ENCODE measurements at regions not wholly inside any gene's neighbourhood (a gene's known extent, or its start where the extent isn't known, plus 50 kb on each side); places are given as distances from the start of the nearest gene placed in this dataset.

- CTCF ChIA-PET: interaction anchor here (1.2 kb wide), 1 partner anchor 20 kb away, joined by 4 read pairs; no protein-coding TSS in a partner anchor
- POLR2A ChIA-PET: no interaction called here
Observed at GRCh38 chr12:128088926-128089325, 178.0 kb upstream of the TMEM132C start.

GRCh38 chr12:128089961-128090360 is 177.0 kb upstream of the TMEM132C start:
- Histone ChIP-seq H3K27me3 (ENCODE audit: control insufficient read depth, insufficient read depth, low read length) (no peaks in the 10 kb centered on the region), H3K36me3 (ENCODE audit: control insufficient read depth, insufficient read depth, low read length) (no peaks in the 10 kb centered on the region), H3K4me3 (ENCODE audit: low read depth, low read length) (no peak overlapping the region)
- TF ChIP-seq, protein P1, sequence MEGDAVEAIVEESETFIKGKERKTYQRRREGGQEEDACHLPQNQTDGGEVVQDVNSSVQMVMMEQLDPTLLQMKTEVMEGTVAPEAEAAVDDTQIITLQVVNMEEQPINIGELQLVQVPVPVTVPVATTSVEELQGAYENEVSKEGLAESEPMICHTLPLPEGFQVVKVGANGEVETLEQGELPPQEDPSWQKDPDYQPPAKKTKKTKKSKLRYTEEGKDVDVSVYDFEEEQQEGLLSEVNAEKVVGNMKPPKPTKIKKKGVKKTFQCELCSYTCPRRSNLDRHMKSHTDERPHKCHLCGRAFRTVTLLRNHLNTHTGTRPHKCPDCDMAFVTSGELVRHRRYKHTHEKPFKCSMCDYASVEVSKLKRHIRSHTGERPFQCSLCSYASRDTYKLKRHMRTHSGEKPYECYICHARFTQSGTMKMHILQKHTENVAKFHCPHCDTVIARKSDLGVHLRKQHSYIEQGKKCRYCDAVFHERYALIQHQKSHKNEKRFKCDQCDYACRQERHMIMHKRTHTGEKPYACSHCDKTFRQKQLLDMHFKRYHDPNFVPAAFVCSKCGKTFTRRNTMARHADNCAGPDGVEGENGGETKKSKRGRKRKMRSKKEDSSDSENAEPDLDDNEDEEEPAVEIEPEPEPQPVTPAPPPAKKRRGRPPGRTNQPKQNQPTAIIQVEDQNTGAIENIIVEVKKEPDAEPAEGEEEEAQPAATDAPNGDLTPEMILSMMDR (IDR thresholded peaks at IDR 0.05; ENCODE audit: insufficient read depth, low read depth, low read length): no peak
- POLR2A ChIA-PET: no interaction called here
- CTCF ChIA-PET: interaction anchor here (0.6 kb wide), 1 partner anchor 408 kb away, joined by 7 read pairs; no protein-coding TSS in a partner anchor
- DNase-seq (ENCODE audit: low read depth): no peak

More at GRCh38 chr12:128088926-128089325, 178.0 kb upstream of the TMEM132C start:
- DNase-seq (ENCODE audit: low read depth): no peak
- Histone ChIP-seq H3K27me3 (ENCODE audit: control insufficient read depth, insufficient read depth, low read length) (no peaks in the 10 kb centered on the region), H3K4me3 (ENCODE audit: low read depth, low read length) (no peak overlapping the region), H3K36me3 (ENCODE audit: control insufficient read depth, insufficient read depth, low read length) (no peaks in the 10 kb centered on the region)
- TF ChIP-seq, protein P1 (IDR thresholded peaks at IDR 0.05; ENCODE audit: insufficient read depth, low read depth, low read length): no peak

- CTCF ChIA-PET: no interaction called here
- POLR2A ChIA-PET: no interaction called here
- DNase-seq (ENCODE audit: low read depth): no peak
- H3K36me3 ChIP-seq (ENCODE audit: control insufficient read depth, insufficient read depth, low read length): no peaks in the 10 kb centered on the region
- H3K27me3 ChIP-seq (ENCODE audit: control insufficient read depth, insufficient read depth, low read length): no peaks in the 10 kb centered on the region
- TF ChIP-seq, protein P1 (IDR thresholded peaks at IDR 0.05; ENCODE audit: insufficient read depth, low read depth, low read length): no peak
- H3K4me3 ChIP-seq (ENCODE audit: low read depth, low read length): no peak overlapping the region
Observed at GRCh38 chr12:128091101-128091720, 175.8 kb upstream of the TMEM132C start.

DNA sequence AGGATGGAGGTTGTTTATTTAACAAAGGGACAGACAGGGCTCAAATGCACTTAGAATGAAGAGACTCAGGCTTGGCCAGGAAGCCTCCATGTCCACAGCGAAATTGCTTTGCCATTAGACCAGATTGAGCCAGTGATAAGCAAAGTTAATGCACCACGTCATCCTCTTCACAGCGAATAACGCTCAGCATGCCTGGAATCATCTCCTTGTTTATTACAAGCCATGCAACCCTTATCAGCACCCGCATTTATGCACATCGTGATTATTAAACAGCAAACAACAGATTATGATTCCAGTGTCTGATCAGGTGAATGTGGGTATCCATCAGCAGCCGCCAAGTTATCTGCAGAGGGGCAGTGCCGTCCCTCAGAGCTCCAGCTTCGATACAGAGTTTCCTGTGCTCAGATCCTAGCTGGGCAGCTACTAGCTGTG is 175.0 kb upstream of the TMEM132C start:
- DNase-seq (ENCODE audit: low read depth): no peak
- TF ChIP-seq, protein P1 (IDR thresholded peaks at IDR 0.05; ENCODE audit: insufficient read depth, low read depth, low read length): no peak
- no peaks in the 10 kb centered on the region for H3K36me3 ChIP-seq (ENCODE audit: control insufficient read depth, insufficient read depth, low read length)
- H3K4me3 ChIP-seq (ENCODE audit: low read depth, low read length): no peak overlapping the region
- ChIA-PET POLR2A (no interaction called here), CTCF (no interaction called here)
- H3K27me3 ChIP-seq (ENCODE audit: control insufficient read depth, insufficient read depth, low read length): no peaks in the 10 kb centered on the region

DNA sequence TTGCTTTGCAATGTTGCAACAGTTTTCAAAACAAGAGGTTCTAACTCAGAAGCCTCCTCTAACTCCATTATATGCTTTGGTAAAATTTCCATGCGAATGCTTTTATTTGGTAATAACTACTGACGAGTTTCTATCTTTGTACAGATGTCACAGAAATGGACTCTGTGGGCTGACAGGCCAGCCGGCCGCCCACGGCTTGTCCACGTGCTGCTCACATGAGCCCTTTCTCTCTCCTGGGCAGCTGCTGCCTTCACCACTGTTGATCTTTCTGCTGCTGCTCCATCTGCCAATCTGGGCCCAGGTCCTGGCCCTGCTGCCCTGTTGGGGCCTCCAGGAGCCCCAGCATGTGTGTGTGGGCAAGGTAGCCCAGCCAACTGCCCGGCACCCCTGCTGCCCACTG is 168.2 kb upstream of the TMEM132C start:
- Histone ChIP-seq H3K27me3 (ENCODE audit: control insufficient read depth, insufficient read depth, low read length) (no peaks in the 10 kb centered on the region), H3K4me3 (ENCODE audit: low read depth, low read length) (no peak overlapping the region), H3K36me3 (ENCODE audit: control insufficient read depth, insufficient read depth, low read length) (no peaks in the 10 kb centered on the region)
- DNase-seq (ENCODE audit: low read depth): no peak
- TF ChIP-seq, protein P1 (IDR thresholded peaks at IDR 0.05; ENCODE audit: insufficient read depth, low read depth, low read length): no peak
- ChIA-PET POLR2A (no interaction called here), CTCF (no interaction called here)
